Naive B cell (primary cell): ENCODE measurements at regions not wholly inside any gene's neighbourhood (a gene's known extent, or its start where the extent isn't known, plus 50 kb on each side); places are given as distances from the start of the nearest gene placed in this dataset.
A peak's percentile ranks its signal among the peaks of the same experiment; 100 is the strongest.
"Not testable (repeated sequence)": the region's sequence is repeated elsewhere in the genome, so short reads cannot be mapped to it uniquely, and the experiment has no call there.

Source experiments
- ATAC-seq, 2 donors: fragments of 150-1000 bp; cut with Tn5 transposase; 2 replicates each; pipeline ENCODE4 v1.10.0; 2021; ENCODE audit warnings: low read depth in 2 of 2, mild to moderate bottlenecking in 2 of 2, moderate library complexity in 2 of 2
- DNase-seq: peaks from one replicate; pipeline ENCODE4 v3.0.0; 2022
- H3K27ac Mint-ChIP-seq, 6 donors: one replicate each; pipeline ENCODE4 v1.8.0; 2020 to 2022; ENCODE audit warnings: mild to moderate bottlenecking in 6 of 6, mixed read lengths in 6 of 6, moderate library complexity in 5 of 6, inconsistent platforms in 2 of 6
- H3K27me3 Mint-ChIP-seq, 3 donors: one replicate each; pipeline ENCODE4 v1.8.0; 2021 to 2022; ENCODE audit warnings: mixed read lengths in 3 of 3, mild to moderate bottlenecking in 1 of 3
- H3K36me3 Mint-ChIP-seq, 2 donors: one replicate each; pipeline ENCODE4 v1.8.0; 2020 to 2022; ENCODE audit warnings: mixed read lengths in 2 of 2, inconsistent platforms in 1 of 2, mild to moderate bottlenecking in 1 of 2
- H3K4me1 Mint-ChIP-seq, 3 donors: one replicate each; pipeline ENCODE4 v1.8.0; 2020 to 2022; ENCODE audit warnings: mixed read lengths in 3 of 3, inconsistent platforms in 1 of 3, mild to moderate bottlenecking in 1 of 3, moderate library complexity in 1 of 3
- H3K4me3 Mint-ChIP-seq, 8 donors: one replicate each; pipeline ENCODE4 v1.8.0; 2020 to 2022; ENCODE audit warnings: mild to moderate bottlenecking in 8 of 8, mixed read lengths in 8 of 8, moderate library complexity in 8 of 8, inconsistent platforms in 2 of 8
- H3K9me3 Mint-ChIP-seq, 7 donors: one replicate each; pipeline ENCODE4 v1.8.0; 2020 to 2022; ENCODE audit warnings: mixed read lengths in 7 of 7, mild to moderate bottlenecking in 5 of 7, inconsistent platforms in 2 of 7, moderate library complexity in 1 of 7

GRCh38 chr3:170697131-170697530, 111.3 kb upstream of the SLC7A14 start:
- ATAC-seq (no peak), DNase-seq (no peak)
- H3K4me1 Mint-ChIP-seq: no peaks in the 10 kb centered on the region
- H3K9me3 Mint-ChIP-seq: no peaks in the 10 kb centered on the region
- H3K27ac Mint-ChIP-seq: no peak overlapping the region
- no peak overlapping the region for H3K4me3 Mint-ChIP-seq
- peaks cover 4 to 24% (median 17%) of the 10 kb centered on the region in 3 donors for H3K27me3 Mint-ChIP-seq
- H3K36me3 Mint-ChIP-seq: no peaks in the 10 kb centered on the region

DNA sequence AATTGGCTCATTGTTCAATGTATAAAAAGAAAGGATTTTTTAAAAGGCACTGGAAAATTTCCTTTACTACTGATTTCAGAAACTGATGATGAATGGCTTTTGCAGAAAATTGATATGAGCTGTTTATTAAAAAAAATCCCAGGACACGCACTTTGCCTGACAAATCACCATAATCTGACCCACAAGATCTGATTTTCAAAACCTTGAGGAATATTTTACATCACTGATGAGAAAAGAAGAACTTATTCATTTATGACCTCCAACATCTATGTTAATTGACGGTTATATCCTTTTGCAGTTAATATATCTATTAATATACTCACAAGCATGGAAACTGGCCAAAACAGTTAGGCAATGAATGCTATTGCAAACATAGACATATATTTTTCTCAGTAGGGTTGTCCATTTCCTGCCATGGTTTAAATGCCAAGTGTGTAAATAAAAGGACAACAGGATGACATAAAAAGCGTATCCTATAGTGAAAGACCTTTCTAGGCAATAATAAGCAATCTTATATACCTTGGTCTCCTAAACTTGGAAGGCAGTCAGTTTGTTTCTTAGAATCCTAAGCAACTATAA, 109.7 kb upstream of the SLC7A14 start:
- Mint-ChIP-seq H3K4me1 (no peaks in the 10 kb centered on the region), H3K27me3 (peaks cover 4 to 19% (median 13%) of the 10 kb centered on the region in 3 donors), H3K27ac (no peak overlapping the region), H3K4me3 (no peak overlapping the region), H3K36me3 (no peaks in the 10 kb centered on the region), H3K9me3 (no peaks in the 10 kb centered on the region)
- DNase-seq (no peak), ATAC-seq (no peak)

- Mint-ChIP-seq H3K27ac (no peak overlapping the region), H3K4me1 (no peaks in the 10 kb centered on the region), H3K4me3 (no peak overlapping the region), H3K27me3 (peaks cover 5 to 8% (median 8%) of the 10 kb centered on the region in 3 donors), H3K9me3 (no peaks in the 10 kb centered on the region), H3K36me3 (no peaks in the 10 kb centered on the region)
- ATAC-seq (no peak), DNase-seq (no peak)
Observed at GRCh38 chr3:170692720-170693119, 106.8 kb upstream of the SLC7A14 start.

DNA sequence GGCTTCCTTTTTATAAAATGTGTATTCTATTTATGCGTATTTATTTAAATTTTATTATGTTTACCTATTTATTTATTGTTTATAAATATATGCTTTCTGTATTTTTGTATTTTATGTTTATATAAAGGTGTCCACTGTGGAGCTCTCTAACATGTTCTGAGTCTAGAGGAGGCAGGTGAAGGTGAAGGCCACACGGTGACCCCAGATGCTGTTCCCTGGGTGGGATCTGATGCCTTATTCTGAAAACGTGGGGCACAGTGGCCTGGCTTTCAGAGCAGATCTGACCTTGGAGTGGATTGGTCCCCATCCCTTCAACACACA, 104.7 kb upstream of the SLC7A14 start:
- Mint-ChIP-seq H3K27ac (no peak overlapping the region), H3K9me3 (no peaks in the 10 kb centered on the region), H3K4me3 (no peak overlapping the region), H3K4me1 (no peaks in the 10 kb centered on the region), H3K36me3 (no peaks in the 10 kb centered on the region), H3K27me3 (peaks cover 0 to 6% (median 0%) of the 10 kb centered on the region in 3 donors)
- no peak for DNase-seq
- ATAC-seq: no peak

DNA sequence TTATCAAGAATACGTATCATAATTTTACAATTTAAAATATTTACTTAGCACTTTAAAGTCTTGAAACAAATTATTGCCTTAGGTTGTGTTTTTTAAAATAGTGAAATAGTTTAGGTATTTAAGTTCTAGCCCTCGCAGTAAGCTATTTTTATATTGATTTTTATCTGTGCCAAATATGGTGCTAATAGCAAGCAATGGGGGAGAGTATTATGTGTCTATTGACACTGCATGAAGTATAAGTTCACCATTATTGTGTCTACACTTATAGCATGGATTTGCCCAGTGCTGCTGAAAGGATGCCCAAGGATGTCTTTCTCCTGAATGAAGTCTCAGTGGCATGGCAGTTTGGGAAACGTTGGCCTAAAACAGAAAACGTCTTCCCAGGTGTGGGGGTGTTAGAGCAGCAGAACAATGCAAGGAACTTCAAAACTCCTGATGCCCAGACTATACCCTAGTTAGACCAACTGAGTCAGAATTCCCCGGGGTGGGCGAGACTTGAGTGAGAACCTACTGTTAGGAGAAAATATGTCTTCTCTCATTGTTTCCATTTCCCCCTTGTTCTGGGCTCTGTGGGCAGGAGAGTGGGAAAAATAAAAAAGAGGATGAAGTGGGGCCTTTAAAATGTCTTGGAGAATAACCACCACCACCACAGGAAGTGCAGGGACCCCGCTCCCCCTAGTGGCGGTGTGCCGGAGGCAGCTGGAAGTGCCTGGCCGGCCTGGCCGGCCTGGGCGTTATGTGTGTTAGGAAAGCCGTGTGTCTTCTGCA, 104.2 kb upstream of the SLC7A14 start:
- Mint-ChIP-seq H3K4me1 (no peaks in the 10 kb centered on the region), H3K27me3 (peaks cover 0 to 6% (median 0%) of the 10 kb centered on the region in 3 donors), H3K27ac (no peak overlapping the region), H3K9me3 (no peaks in the 10 kb centered on the region), H3K4me3 (no peak overlapping the region), H3K36me3 (no peaks in the 10 kb centered on the region)
- ATAC-seq (peak in 1 of 2 donors; percentile 45), DNase-seq (peak; percentile 12)

GRCh38 chr3:170689296-170689829, 103.5 kb upstream of the SLC7A14 start:
- Mint-ChIP-seq H3K9me3 (no peaks in the 10 kb centered on the region), H3K4me3 (no peak overlapping the region), H3K27me3 (peaks cover 0 to 6% (median 0%) of the 10 kb centered on the region in 3 donors), H3K4me1 (no peaks in the 10 kb centered on the region), H3K36me3 (no peaks in the 10 kb centered on the region), H3K27ac (no peak overlapping the region)
- ATAC-seq (no peak), DNase-seq (no peak)

GRCh38 chr3:170688222-170688621, 102.3 kb upstream of the SLC7A14 start:
- not testable (repeated sequence) for H3K9me3 Mint-ChIP-seq, ATAC-seq, H3K36me3 Mint-ChIP-seq, H3K27ac Mint-ChIP-seq, H3K4me3 Mint-ChIP-seq, DNase-seq, H3K27me3 Mint-ChIP-seq, H3K4me1 Mint-ChIP-seq

DNA sequence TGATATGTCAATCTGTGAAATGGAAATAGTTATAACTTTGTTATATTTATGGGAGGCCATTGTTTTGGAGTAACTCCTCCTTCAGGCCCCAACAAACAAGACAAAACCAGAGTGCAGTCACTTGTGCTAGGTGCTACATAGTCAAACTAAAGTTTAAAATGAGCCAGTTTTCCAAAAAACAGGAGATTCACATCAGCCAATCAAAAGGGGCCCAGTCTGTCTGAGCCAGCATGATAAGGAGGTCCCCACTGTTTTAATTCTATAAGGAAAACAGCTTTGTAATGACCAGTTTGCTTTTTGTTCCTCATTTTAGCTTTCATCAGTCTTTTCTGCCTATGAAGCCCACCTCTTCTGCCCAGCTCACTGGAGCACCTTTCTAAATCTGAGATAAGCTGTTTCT, 94.7 kb upstream of the SLC7A14 start:
- no peaks in the 10 kb centered on the region for H3K9me3 Mint-ChIP-seq
- ATAC-seq: no peak
- DNase-seq: no peak
- H3K4me3 Mint-ChIP-seq: no peak overlapping the region
- H3K36me3 Mint-ChIP-seq: peaks cover 0 to 12% of the 10 kb centered on the region in 2 donors
- H3K27ac Mint-ChIP-seq: no peak overlapping the region
- H3K27me3 Mint-ChIP-seq: peaks cover 5 to 22% (median 7%) of the 10 kb centered on the region in 3 donors
- H3K4me1 Mint-ChIP-seq: no peaks in the 10 kb centered on the region

DNA sequence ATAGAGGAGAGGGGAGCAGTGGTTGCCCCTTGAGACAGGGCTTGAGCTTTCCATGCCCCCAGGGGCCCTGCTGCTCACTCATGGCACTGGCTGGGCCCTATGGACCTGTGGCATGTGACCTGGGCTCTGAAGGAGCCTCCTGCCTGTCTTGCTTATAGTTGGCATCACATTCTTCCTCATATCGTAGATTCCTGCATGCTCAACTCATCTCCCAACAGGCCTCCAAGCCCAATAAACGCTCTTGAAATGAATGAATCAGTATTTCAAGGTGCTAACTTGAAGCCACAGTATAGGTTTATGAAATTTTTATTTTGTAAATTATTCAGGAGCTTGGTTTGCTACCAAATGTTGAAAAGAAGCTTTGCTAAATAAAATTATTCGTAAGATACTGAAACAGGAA, 93.3 kb upstream of the SLC7A14 start:
- no peak overlapping the region for H3K27ac Mint-ChIP-seq
- no peak for DNase-seq
- no peak overlapping the region for H3K4me3 Mint-ChIP-seq
- H3K36me3 Mint-ChIP-seq: peaks cover 0 to 12% of the 10 kb centered on the region in 2 donors
- peaks cover 5 to 22% (median 7%) of the 10 kb centered on the region in 3 donors for H3K27me3 Mint-ChIP-seq
- no peaks in the 10 kb centered on the region for H3K4me1 Mint-ChIP-seq
- no peaks in the 10 kb centered on the region for H3K9me3 Mint-ChIP-seq
- no peak for ATAC-seq

DNA sequence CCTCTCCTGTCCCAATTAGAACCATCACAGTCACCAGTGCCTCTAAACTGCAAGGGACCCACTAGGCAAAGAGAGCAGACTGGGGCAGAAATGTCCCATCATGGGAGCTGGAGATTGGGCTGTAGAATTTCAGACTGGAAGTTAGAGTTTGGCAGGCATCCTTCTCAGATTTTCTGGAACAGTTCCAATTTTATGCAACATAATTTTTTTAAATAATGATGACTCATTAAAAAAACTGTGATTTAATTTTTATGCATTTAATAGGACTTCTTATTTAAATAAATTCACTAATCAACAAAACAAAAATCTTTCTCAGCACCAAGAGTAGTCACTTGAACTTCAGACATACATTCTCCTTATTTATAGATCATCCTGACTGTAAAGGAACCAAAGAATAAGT, 84.6 kb upstream of the SLC7A14 start:
- no peak for DNase-seq

GRCh38 chr3:170662986-170663385, 77.1 kb upstream of the SLC7A14 start:
- not testable (repeated sequence) for H3K36me3 Mint-ChIP-seq, H3K4me1 Mint-ChIP-seq, H3K4me3 Mint-ChIP-seq, H3K9me3 Mint-ChIP-seq, H3K27ac Mint-ChIP-seq, ATAC-seq, DNase-seq
- peaks cover 20 to 28% (median 24%) of the 10 kb centered on the region in 3 donors for H3K27me3 Mint-ChIP-seq

More for the DNA sequence above, 84.6 kb upstream of the SLC7A14 start:
- no peaks in the 10 kb centered on the region for H3K4me1 Mint-ChIP-seq
- peaks cover 5 to 16% (median 13%) of the 10 kb centered on the region in 3 donors for H3K27me3 Mint-ChIP-seq
- no peak for ATAC-seq
- no peak overlapping the region for H3K27ac Mint-ChIP-seq
- H3K9me3 Mint-ChIP-seq: peaks cover 0 to 9% (median 2%) of the 10 kb centered on the region in 7 donors
- H3K4me3 Mint-ChIP-seq: no peak overlapping the region
- H3K36me3 Mint-ChIP-seq: no peaks in the 10 kb centered on the region

DNA sequence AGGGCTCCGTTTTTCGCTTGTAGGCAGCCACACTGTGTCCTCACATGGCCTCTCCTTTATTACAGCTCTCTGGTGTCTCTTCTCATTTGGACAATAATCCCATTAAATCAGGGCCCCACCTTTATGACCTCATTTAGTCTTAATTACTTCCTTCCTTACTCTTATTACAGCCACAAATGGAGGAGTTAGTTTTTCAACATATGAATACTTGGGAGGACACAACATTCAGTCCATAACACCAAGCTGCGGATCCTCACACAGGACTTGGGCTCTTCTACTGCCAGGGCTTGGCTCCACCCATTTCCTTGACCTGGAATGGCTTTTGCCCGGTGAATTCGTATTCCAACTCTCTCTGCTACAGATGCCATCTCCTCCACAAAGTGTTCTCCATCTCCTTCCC, 74.3 kb upstream of the SLC7A14 start:
- Mint-ChIP-seq H3K27ac (no peak overlapping the region), H3K4me1 (no peaks in the 10 kb centered on the region), H3K27me3 (peaks cover 24 to 44% (median 33%) of the 10 kb centered on the region in 3 donors), H3K36me3 (no peaks in the 10 kb centered on the region), H3K4me3 (no peak overlapping the region), H3K9me3 (peaks cover 0 to 16% (median 4%) of the 10 kb centered on the region in 7 donors)
- ATAC-seq: no peak
- no peak for DNase-seq

DNA sequence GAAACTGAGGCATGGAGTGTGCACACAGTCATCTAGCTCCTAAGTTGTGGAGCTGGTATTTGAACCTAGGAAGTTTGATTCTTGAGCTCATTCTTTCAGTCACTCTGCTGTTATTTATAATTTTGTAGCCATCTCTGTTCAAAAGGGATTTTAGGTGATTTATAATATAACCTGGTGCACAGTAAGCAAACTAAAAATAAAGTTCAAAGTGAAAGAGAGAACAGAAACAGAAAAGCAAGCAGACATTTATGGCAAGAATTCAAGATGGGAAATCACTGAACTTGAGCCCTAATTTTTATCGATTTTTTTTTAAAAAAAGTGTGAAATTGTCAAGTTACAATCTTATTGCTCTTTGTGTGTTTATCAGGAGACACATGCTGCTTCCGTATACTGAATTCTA, 71.4 kb upstream of the SLC7A14 start:
- Mint-ChIP-seq H3K9me3 (peaks cover 0 to 16% (median 1%) of the 10 kb centered on the region in 7 donors), H3K4me3 (no peak overlapping the region), H3K27me3 (peaks cover 35 to 60% (median 46%) of the 10 kb centered on the region in 3 donors), H3K4me1 (no peaks in the 10 kb centered on the region), H3K36me3 (no peaks in the 10 kb centered on the region), H3K27ac (no peak overlapping the region)
- no peak for ATAC-seq
- DNase-seq: no peak

GRCh38 chr3:170656284-170656683, 70.4 kb upstream of the SLC7A14 start:
- peaks cover 34 to 63% (median 55%) of the 10 kb centered on the region in 3 donors for H3K27me3 Mint-ChIP-seq
- H3K27ac Mint-ChIP-seq: no peak overlapping the region
- no peaks in the 10 kb centered on the region for H3K36me3 Mint-ChIP-seq
- no peak overlapping the region for H3K4me3 Mint-ChIP-seq
- no peak for DNase-seq
- peaks cover 0 to 16% (median 1%) of the 10 kb centered on the region in 7 donors for H3K9me3 Mint-ChIP-seq
- no peaks in the 10 kb centered on the region for H3K4me1 Mint-ChIP-seq
- no peak for ATAC-seq
